Panc1 (cell line): ENCODE measurements at regions not wholly inside any gene's neighbourhood (a gene's known extent, or its start where the extent isn't known, plus 50 kb on each side); places are given as distances from the start of the nearest gene placed in this dataset.

Source experiments
- ATAC-seq: fragments of 200-7000 bp; cut with Tn5 transposase; 2 replicates; pipeline ENCODE4 v1.9.1; 2020; ENCODE audit warnings: mild to moderate bottlenecking, moderate library complexity
- BruUV-seq: library from RNA; stranded (reverse); fragments of 400-500 nt; replicated peaks from 2 replicates; lab custom pipeline; 2021; lab: Mats Ljungman, UMichigan
- CTCF ChIA-PET: fragments of 300-600 bp; sonication (Branson Sonifier 250); formaldehyde crosslinking; loops from one replicate; lab custom pipeline; 2022; ENCODE audit warnings: antibody characterized with exemption; lab: Charles Lee
- POLR2A ChIA-PET: fragments of 300-600 bp; sonication (Branson Sonifier 250); formaldehyde crosslinking; loops from one replicate; lab custom pipeline; 2022; ENCODE audit warnings: antibody characterized with exemption; lab: Charles Lee
- DNase-seq: peaks from one replicate; pipeline ENCODE4 v3.0.0-alpha.2; 2010; ENCODE audit warnings: low read depth, low spot score
- H3K27ac ChIP-seq: 2 replicates; pipeline ENCODE4 v1.5.1; 2011; ENCODE audit warnings: mild to moderate bottlenecking, low read length, inconsistent platforms
- H3K27me3 ChIP-seq: fragments of 200-500 bp; sonication (Bioruptor generic); 2 replicates; pipeline ENCODE4 v1.6.0; 2014; ENCODE audit warnings: low read length, inconsistent platforms; ENCODE audit not compliant: control insufficient read depth, insufficient read depth
- H3K36me3 ChIP-seq: fragments of 200-500 bp; sonication (Bioruptor generic); 2 replicates; pipeline ENCODE4 v1.5.1; 2014; ENCODE audit warnings: inconsistent platforms, mild to moderate bottlenecking, low read length, moderate library complexity; ENCODE audit not compliant: control insufficient read depth, insufficient read depth
- H3K4me1 ChIP-seq: 2 replicates; pipeline ENCODE4 v1.5.1; 2011; ENCODE audit warnings: inconsistent platforms, mild to moderate bottlenecking, low read length, moderate library complexity; ENCODE audit not compliant: control insufficient read depth, insufficient read depth
- H3K4me3 ChIP-seq, 2 experiments: 2 replicates each; pipeline ENCODE4 v1.5.1; 2011 to 2012; ENCODE audit warnings: low read depth in 2 of 2, low read length in 2 of 2, mild to moderate bottlenecking in 2 of 2, inconsistent platforms in 1 of 2, moderate library complexity in 1 of 2
- H3K9me3 ChIP-seq: fragments of 200-500 bp; sonication (Bioruptor generic); 2 replicates; pipeline ENCODE4 v1.5.1; 2014; ENCODE audit warnings: low read depth, mild to moderate bottlenecking, inconsistent platforms, low read length, moderate library complexity; ENCODE audit not compliant: control insufficient read depth, insufficient read depth
- CTCF ChIP-seq: fragments of 450-650 bp; IDR thresholded peaks from 2 replicates; pipeline ENCODE4 v1.5.1; 2017; ENCODE audit warnings: mild to moderate bottlenecking
- POLR2AphosphoS5 ChIP-seq: IDR thresholded peaks from 2 replicates; pipeline ENCODE4 v1.6.1; 2012; ENCODE audit warnings: mild to moderate bottlenecking, low read depth, low read length, moderate library complexity
- REST ChIP-seq, 2 experiments: IDR thresholded peaks; 2 replicates each; pipeline ENCODE4 v1.6.1; 2011 to 2012; ENCODE audit warnings: low read depth in 2 of 2, control low read depth in 1 of 2, low read length in 1 of 2, mild to moderate bottlenecking in 1 of 2, moderate library complexity in 1 of 2; ENCODE audit not compliant: insufficient read depth in 1 of 2
- SIN3A ChIP-seq: IDR thresholded peaks from 2 replicates; pipeline ENCODE4 v1.6.1; 2012; ENCODE audit warnings: low read depth, mild to moderate bottlenecking, low read length, moderate library complexity, borderline replicate concordance; ENCODE audit not compliant: insufficient read depth
- TCF7L2 ChIP-seq: IDR thresholded peaks from 2 replicates; pipeline ENCODE4 v1.6.1; 2011; ENCODE audit warnings: mild to moderate bottlenecking, low read depth, low read length, inconsistent platforms
- in situ Hi-C: cut with HindIII; loops from 2 replicates; pipeline ENCODE4 v1.10.0; 2016; ENCODE audit warnings: low sequenced_read_pairs, low pct_unique_long_range_greater_than_20kb
- intact Hi-C: fragments of 100-400 bp; cut with micrococcal nuclease; formaldehyde crosslinking; loops from one replicate; pipeline ENCODE4 v1.10.0; 2022; ENCODE audit not compliant: unreplicated experiment

GRCh38 chr5:4541334-4541733, 598.8 kb upstream of the ADAMTS16 start:
- no TSS peak for BruUV-seq
- no peaks in the 10 kb centered on the region for H3K27me3 ChIP-seq
- POLR2A ChIA-PET, result no interaction called here

GRCh38 chr5:4542145-4542778, 597.9 kb upstream of the ADAMTS16 start:
- BruUV-seq, result no TSS peak
- no peaks in the 10 kb centered on the region for H3K9me3 ChIP-seq
- in situ Hi-C loops, result no loop called here

More at GRCh38 chr5:4541334-4541733, 598.8 kb upstream of the ADAMTS16 start:
- in situ Hi-C loops, result no loop called here
- H3K36me3 ChIP-seq, result no peaks in the 10 kb centered on the region
- DNase-seq (no peak), ATAC-seq (no peak)
- TF ChIP-seq CTCF, result no peak
- no peak for TF ChIP-seq SIN3A
- no peak for TF ChIP-seq REST (IDR thresholded peaks at IDR 0.05; ENCODE audit: insufficient read depth in 1 of 2, low read depth in 2 of 2, low read length in 1 of 2)
- no peak for TF ChIP-seq TCF7L2
- no peak for TF ChIP-seq POLR2AphosphoS5
- intact Hi-C loops, result no loop called here
- no peaks in the 10 kb centered on the region for H3K4me1 ChIP-seq
- CTCF ChIA-PET, result no interaction called here
- no peaks in the 10 kb centered on the region for H3K9me3 ChIP-seq
- H3K27ac ChIP-seq, result no peak overlapping the region
- no peak overlapping the region for H3K4me3 ChIP-seq

More at GRCh38 chr5:4542145-4542778, 597.9 kb upstream of the ADAMTS16 start:
- DNase-seq, result no peak
- Histone ChIP-seq H3K27ac (no peak overlapping the region), H3K27me3 (no peaks in the 10 kb centered on the region), H3K36me3 (no peaks in the 10 kb centered on the region), H3K4me3 (no peak overlapping the region), H3K4me1 (no peaks in the 10 kb centered on the region)
- intact Hi-C loops, result no loop called here
- ChIA-PET POLR2A (no interaction called here), CTCF (no interaction called here)
- ATAC-seq, result no peak
- TF ChIP-seq CTCF (no peak), REST (IDR thresholded peaks at IDR 0.05; ENCODE audit: insufficient read depth in 1 of 2, low read depth in 2 of 2, low read length in 1 of 2) (no peak), SIN3A (no peak), TCF7L2 (no peak), POLR2AphosphoS5 (no peak)
